Astrocyte (in vitro differentiated cells and primary cell): ENCODE measurements at regions not wholly inside any gene's neighbourhood (a gene's known extent, or its start where the extent isn't known, plus 50 kb on each side); places are given as distances from the start of the nearest gene placed in this dataset.

Experiments
- DNase-seq: peaks from one replicate; pipeline ENCODE4 v3.0.0-alpha.2; 2010; ENCODE audit warnings: low read depth
- FAIRE-seq: peaks from 2 replicates; lab custom pipeline; 2011; peaks lifted over from hg19 to GRCh38; lab: Jason Lieb, UNC
- H2AFZ ChIP-seq: 2 replicates; pipeline ENCODE4 v1.6.0; 2012; ENCODE audit warnings: low read depth, low read length, inconsistent platforms
- H3K27ac ChIP-seq: 2 replicates; pipeline ENCODE4 v1.5.1; 2011; ENCODE audit warnings: low read depth, low read length, inconsistent platforms
- H3K27me3 ChIP-seq: 2 replicates; pipeline ENCODE4 v1.6.0; 2011; ENCODE audit warnings: low read length, inconsistent platforms; ENCODE audit not compliant: insufficient read depth
- H3K36me3 ChIP-seq: 2 replicates; pipeline ENCODE4 v1.5.1; 2011; ENCODE audit warnings: low read length, inconsistent platforms; ENCODE audit not compliant: insufficient read depth
- H3K4me1 ChIP-seq: 2 replicates; pipeline ENCODE4 v1.5.1; 2011; ENCODE audit warnings: low read length, inconsistent platforms; ENCODE audit not compliant: insufficient read depth
- H3K4me2 ChIP-seq: 2 replicates; pipeline ENCODE4 v1.6.0; 2012; ENCODE audit warnings: low read length, inconsistent platforms
- H3K4me3 ChIP-seq: 2 replicates; pipeline ENCODE4 v1.5.1; 2011; ENCODE audit warnings: low read depth, mild to moderate bottlenecking, low read length, inconsistent platforms; ENCODE audit not compliant: insufficient read depth
- H3K79me2 ChIP-seq: 2 replicates; pipeline ENCODE4 v1.6.0; 2012; ENCODE audit warnings: mild to moderate bottlenecking, low read length, inconsistent platforms; ENCODE audit not compliant: insufficient read depth
- H3K9ac ChIP-seq: 2 replicates; pipeline ENCODE4 v1.6.0; 2012; ENCODE audit warnings: mild to moderate bottlenecking, low read length, inconsistent platforms
- H3K9me3 ChIP-seq: 2 replicates; pipeline ENCODE4 v1.5.1; 2012; ENCODE audit warnings: low read depth, mild to moderate bottlenecking, low read length, inconsistent platforms; ENCODE audit not compliant: insufficient read depth
- H4K20me1 ChIP-seq: 2 replicates; pipeline ENCODE4 v1.6.0; 2012; ENCODE audit warnings: low read length, inconsistent platforms; ENCODE audit not compliant: insufficient read depth
- H3K27ac Mint-ChIP-seq: one replicate; pipeline ENCODE4 v1.8.0; 2021; ENCODE audit warnings: mild to moderate bottlenecking, mixed read lengths; ENCODE audit not compliant: unreplicated experiment
- H3K27me3 Mint-ChIP-seq: one replicate; pipeline ENCODE4 v1.8.0; 2021; ENCODE audit warnings: low read depth, mixed read lengths; ENCODE audit not compliant: unreplicated experiment
- H3K36me3 Mint-ChIP-seq: one replicate; pipeline ENCODE4 v1.8.0; 2021; ENCODE audit warnings: low read depth, mixed read lengths; ENCODE audit not compliant: unreplicated experiment
- H3K4me1 Mint-ChIP-seq: one replicate; pipeline ENCODE4 v1.8.0; 2021; ENCODE audit warnings: low read depth, mixed read lengths; ENCODE audit not compliant: unreplicated experiment
- H3K4me3 Mint-ChIP-seq: one replicate; pipeline ENCODE4 v1.8.0; 2021; ENCODE audit warnings: mild to moderate bottlenecking, moderate library complexity, mixed read lengths; ENCODE audit not compliant: unreplicated experiment
- H3K9me3 Mint-ChIP-seq: one replicate; pipeline ENCODE4 v1.8.0; 2021; ENCODE audit warnings: mild to moderate bottlenecking, mixed read lengths; ENCODE audit not compliant: unreplicated experiment
- EZH2 ChIP-seq: IDR thresholded peaks from 2 replicates; pipeline ENCODE4 v1.6.1; 2012; ENCODE audit warnings: mild to moderate bottlenecking, low read length, inconsistent platforms; ENCODE audit not compliant: insufficient read depth
- TF ChIP-seq, protein P1 (sequence below): IDR thresholded peaks from 2 replicates; pipeline ENCODE4 v1.5.1; 2011; ENCODE audit warnings: low read depth, mild to moderate bottlenecking, inconsistent platforms, low read length, moderate library complexity; ENCODE audit not compliant: insufficient read depth

GRCh38 chr22:49263101-49263500, 564.6 kb downstream of the BRD1 start:
- H3K9me3 ChIP-seq: peaks cover 18% of the 10 kb centered on the region
- FAIRE-seq: no peak
- no peak overlapping the region for H2AFZ ChIP-seq
- Mint-ChIP-seq H3K27me3 (peaks cover 34% of the 10 kb centered on the region), H3K36me3 (no peaks in the 10 kb centered on the region), H3K4me3 (no peak overlapping the region), H3K4me1 (no peaks in the 10 kb centered on the region), H3K9me3 (peaks cover 2% of the 10 kb centered on the region), H3K27ac (no peak overlapping the region)
- H3K9ac ChIP-seq: no peak overlapping the region
- H3K27me3 ChIP-seq: no peaks in the 10 kb centered on the region
- H3K4me1 ChIP-seq: no peaks in the 10 kb centered on the region
- no peak overlapping the region for H3K4me2 ChIP-seq
- no peaks in the 10 kb centered on the region for H3K79me2 ChIP-seq
- no peaks in the 10 kb centered on the region for H4K20me1 ChIP-seq
- H3K4me3 ChIP-seq: no peak overlapping the region
- no peak overlapping the region for H3K27ac ChIP-seq
- H3K36me3 ChIP-seq: no peaks in the 10 kb centered on the region
- TF ChIP-seq, protein P1, sequence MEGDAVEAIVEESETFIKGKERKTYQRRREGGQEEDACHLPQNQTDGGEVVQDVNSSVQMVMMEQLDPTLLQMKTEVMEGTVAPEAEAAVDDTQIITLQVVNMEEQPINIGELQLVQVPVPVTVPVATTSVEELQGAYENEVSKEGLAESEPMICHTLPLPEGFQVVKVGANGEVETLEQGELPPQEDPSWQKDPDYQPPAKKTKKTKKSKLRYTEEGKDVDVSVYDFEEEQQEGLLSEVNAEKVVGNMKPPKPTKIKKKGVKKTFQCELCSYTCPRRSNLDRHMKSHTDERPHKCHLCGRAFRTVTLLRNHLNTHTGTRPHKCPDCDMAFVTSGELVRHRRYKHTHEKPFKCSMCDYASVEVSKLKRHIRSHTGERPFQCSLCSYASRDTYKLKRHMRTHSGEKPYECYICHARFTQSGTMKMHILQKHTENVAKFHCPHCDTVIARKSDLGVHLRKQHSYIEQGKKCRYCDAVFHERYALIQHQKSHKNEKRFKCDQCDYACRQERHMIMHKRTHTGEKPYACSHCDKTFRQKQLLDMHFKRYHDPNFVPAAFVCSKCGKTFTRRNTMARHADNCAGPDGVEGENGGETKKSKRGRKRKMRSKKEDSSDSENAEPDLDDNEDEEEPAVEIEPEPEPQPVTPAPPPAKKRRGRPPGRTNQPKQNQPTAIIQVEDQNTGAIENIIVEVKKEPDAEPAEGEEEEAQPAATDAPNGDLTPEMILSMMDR: no peak
- no peak for TF ChIP-seq EZH2
- no peak for DNase-seq

GRCh38 chr22:49262167-49262566, 565.5 kb downstream of the BRD1 start:
- Histone ChIP-seq H3K9me3 (peaks cover 18% of the 10 kb centered on the region), H2AFZ (no peak overlapping the region), H3K27me3 (no peaks in the 10 kb centered on the region), H3K4me1 (no peaks in the 10 kb centered on the region), H3K79me2 (no peaks in the 10 kb centered on the region), H4K20me1 (no peaks in the 10 kb centered on the region), H3K4me3 (no peak overlapping the region), H3K4me2 (no peak overlapping the region), H3K27ac (no peak overlapping the region), H3K36me3 (no peaks in the 10 kb centered on the region), H3K9ac (no peak overlapping the region)
- DNase-seq (no peak), FAIRE-seq (no peak)
- H3K9me3 Mint-ChIP-seq: peaks cover 2% of the 10 kb centered on the region
- H3K36me3 Mint-ChIP-seq: no peaks in the 10 kb centered on the region
- no peaks in the 10 kb centered on the region for H3K4me1 Mint-ChIP-seq
- peaks cover 30% of the 10 kb centered on the region for H3K27me3 Mint-ChIP-seq
- TF ChIP-seq EZH2: no peak
- TF ChIP-seq, protein P1: no peak
- no peak overlapping the region for H3K27ac Mint-ChIP-seq
- H3K4me3 Mint-ChIP-seq: no peak overlapping the region

DNA sequence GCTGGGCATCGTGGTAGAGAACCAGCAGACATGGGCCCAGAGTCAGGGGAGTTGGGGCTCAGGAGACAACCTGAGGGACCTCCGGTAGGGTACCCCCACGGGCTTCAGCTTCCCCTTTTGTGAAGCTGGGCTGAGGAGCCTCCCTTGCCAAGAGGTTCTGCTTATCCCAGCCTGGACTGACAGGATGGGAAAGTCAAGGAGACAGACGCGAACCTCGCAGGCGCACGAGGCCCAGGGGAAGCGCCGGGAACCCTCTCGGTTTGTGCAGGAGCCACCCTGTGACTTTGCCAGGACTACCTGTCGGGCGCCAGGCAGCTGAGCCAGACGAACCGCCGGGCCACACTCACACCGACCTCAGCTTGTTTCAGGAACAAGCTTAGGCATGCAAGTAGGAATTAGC, 566.1 kb downstream of the BRD1 start:
- Histone ChIP-seq H4K20me1 (no peaks in the 10 kb centered on the region), H3K9ac (no peak overlapping the region), H2AFZ (no peak overlapping the region), H3K4me1 (no peaks in the 10 kb centered on the region), H3K4me2 (no peak overlapping the region), H3K79me2 (no peaks in the 10 kb centered on the region), H3K27me3 (no peaks in the 10 kb centered on the region), H3K27ac (no peak overlapping the region), H3K4me3 (no peak overlapping the region), H3K36me3 (no peaks in the 10 kb centered on the region), H3K9me3 (peaks cover 16% of the 10 kb centered on the region)
- TF ChIP-seq EZH2: no peak
- TF ChIP-seq, protein P1: no peak
- no peak for FAIRE-seq
- DNase-seq: no peak
- no peaks in the 10 kb centered on the region for H3K36me3 Mint-ChIP-seq
- peaks cover 27% of the 10 kb centered on the region for H3K27me3 Mint-ChIP-seq
- H3K4me1 Mint-ChIP-seq: no peaks in the 10 kb centered on the region
- no peak overlapping the region for H3K4me3 Mint-ChIP-seq
- peaks cover 2% of the 10 kb centered on the region for H3K9me3 Mint-ChIP-seq
- H3K27ac Mint-ChIP-seq: peak overlapping the region; percentile 75
